Breast epithelium (tissue), 3 donors: ENCODE measurements at regions not wholly inside any gene's neighbourhood (a gene's known extent, or its start where the extent isn't known, plus 50 kb on each side); places are given as distances from the start of the nearest gene placed in this dataset.

ENCODE experiments used
- POLR2A ChIP-seq: fragments of 450-650 bp; IDR thresholded peaks from one replicate; pipeline ENCODE4 v1.6.1; 2016; ENCODE audit warnings: antibody characterized with exemption, mild to moderate bottlenecking, moderate library complexity
- TF ChIP-seq, protein P1 (sequence below), 3 donors: fragments of 450-650 bp; IDR thresholded peaks; one replicate each; pipeline ENCODE4 v1.5.1; 2016 to 2017; ENCODE audit warnings: antibody characterized with exemption in 3 of 3, mild to moderate bottlenecking in 3 of 3, moderate library complexity in 3 of 3

DNA sequence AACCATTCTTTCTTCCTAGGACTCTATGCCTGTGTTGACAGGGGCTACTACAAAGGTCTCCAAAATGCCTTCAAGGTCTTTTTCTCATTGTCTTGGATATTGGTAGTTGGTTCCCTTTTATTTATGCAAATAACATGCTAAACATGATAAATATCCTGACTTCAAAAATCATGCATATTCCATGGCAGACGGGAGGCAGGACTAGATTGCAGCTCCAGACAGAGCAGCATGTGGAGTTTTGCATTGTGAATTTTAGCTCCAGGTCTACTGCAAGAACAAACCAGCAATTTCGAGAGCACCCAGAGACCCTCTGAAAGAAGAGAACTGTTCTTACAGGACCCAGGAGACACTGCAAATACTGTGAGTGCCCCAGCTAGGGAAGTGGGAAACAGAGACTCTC lies 254.9 kb downstream of the RCHY1 start:
- TF ChIP-seq POLR2A, result no peak
- TF ChIP-seq, protein P1, sequence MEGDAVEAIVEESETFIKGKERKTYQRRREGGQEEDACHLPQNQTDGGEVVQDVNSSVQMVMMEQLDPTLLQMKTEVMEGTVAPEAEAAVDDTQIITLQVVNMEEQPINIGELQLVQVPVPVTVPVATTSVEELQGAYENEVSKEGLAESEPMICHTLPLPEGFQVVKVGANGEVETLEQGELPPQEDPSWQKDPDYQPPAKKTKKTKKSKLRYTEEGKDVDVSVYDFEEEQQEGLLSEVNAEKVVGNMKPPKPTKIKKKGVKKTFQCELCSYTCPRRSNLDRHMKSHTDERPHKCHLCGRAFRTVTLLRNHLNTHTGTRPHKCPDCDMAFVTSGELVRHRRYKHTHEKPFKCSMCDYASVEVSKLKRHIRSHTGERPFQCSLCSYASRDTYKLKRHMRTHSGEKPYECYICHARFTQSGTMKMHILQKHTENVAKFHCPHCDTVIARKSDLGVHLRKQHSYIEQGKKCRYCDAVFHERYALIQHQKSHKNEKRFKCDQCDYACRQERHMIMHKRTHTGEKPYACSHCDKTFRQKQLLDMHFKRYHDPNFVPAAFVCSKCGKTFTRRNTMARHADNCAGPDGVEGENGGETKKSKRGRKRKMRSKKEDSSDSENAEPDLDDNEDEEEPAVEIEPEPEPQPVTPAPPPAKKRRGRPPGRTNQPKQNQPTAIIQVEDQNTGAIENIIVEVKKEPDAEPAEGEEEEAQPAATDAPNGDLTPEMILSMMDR (IDR thresholded peaks at IDR 0.05), result no peak
